Hepatocyte (in vitro differentiated cells): ENCODE measurements at regions not wholly inside any gene's neighbourhood (a gene's known extent, or its start where the extent isn't known, plus 50 kb on each side); places are given as distances from the start of the nearest gene placed in this dataset.

Experiments
- DNase-seq: peaks from one replicate; pipeline ENCODE4 v3.0.0-alpha.2; 2016; ENCODE audit warnings: low spot score
- H2AFZ ChIP-seq: fragments of 200-600 bp; sonication (generic); 2 replicates; pipeline ENCODE4 v1.6.0; 2016; ENCODE audit warnings: antibody characterized with exemption, mild to moderate bottlenecking
- H3K27ac ChIP-seq: fragments of 200-600 bp; sonication (generic); 2 replicates; pipeline ENCODE4 v1.5.1; 2016; ENCODE audit warnings: mild to moderate bottlenecking
- H3K27me3 ChIP-seq: fragments of 200-600 bp; sonication (generic); 2 replicates; pipeline ENCODE4 v1.6.1; 2016
- H3K36me3 ChIP-seq: fragments of 200-600 bp; sonication (generic); replicated peaks from 2 replicates; pipeline ENCODE4 v1.5.1; 2016; ENCODE audit warnings: low read depth; ENCODE audit not compliant: insufficient read depth
- H3K4me1 ChIP-seq: fragments of 200-600 bp; sonication (generic); 2 replicates; pipeline ENCODE4 v1.5.1; 2016; ENCODE audit warnings: mild to moderate bottlenecking, moderate library complexity; ENCODE audit not compliant: insufficient read depth
- H3K4me2 ChIP-seq: fragments of 200-600 bp; sonication (generic); 2 replicates; pipeline ENCODE4 v1.6.0; 2016
- H3K4me3 ChIP-seq: fragments of 200-600 bp; sonication (generic); 2 replicates; pipeline ENCODE4 v1.5.1; 2016; ENCODE audit warnings: mild to moderate bottlenecking
- H3K79me2 ChIP-seq: fragments of 200-600 bp; sonication (generic); 2 replicates; pipeline ENCODE4 v1.6.0; 2017; ENCODE audit warnings: mild to moderate bottlenecking
- H3K9me2 ChIP-seq: fragments of 200-600 bp; sonication (generic); replicated peaks from 2 replicates; pipeline ENCODE4 v1.6.0; 2017; ENCODE audit warnings: mild to moderate bottlenecking; ENCODE audit not compliant: insufficient read depth
- H3K9me3 ChIP-seq: fragments of 200-600 bp; sonication (generic); 2 replicates; pipeline ENCODE4 v1.5.1; 2016; ENCODE audit warnings: low read depth, mild to moderate bottlenecking
- H4K20me1 ChIP-seq: fragments of 200-600 bp; sonication (generic); 2 replicates; pipeline ENCODE4 v1.6.0; 2016; ENCODE audit warnings: mild to moderate bottlenecking; ENCODE audit not compliant: insufficient read depth, poor library complexity, severe bottlenecking
- EZH2 ChIP-seq: fragments of 200-600 bp; sonication (generic); IDR thresholded peaks from 2 replicates; pipeline ENCODE4 v1.6.1; 2016; ENCODE audit warnings: antibody characterized with exemption, mild to moderate bottlenecking, borderline replicate concordance
- EZH2phosphoT487 ChIP-seq: fragments of 200-600 bp; sonication (generic); IDR thresholded peaks from one replicate; pipeline ENCODE4 v1.6.1; 2018; ENCODE audit warnings: antibody characterized with exemption, mild to moderate bottlenecking, low read depth, moderate library complexity; ENCODE audit not compliant: unreplicated experiment, severe bottlenecking
- WGBS: methylation state at CpG from one replicate; pipeline ENCODE4 v1.1.6; 2016; ENCODE audit warnings: low lambda C conversion rate; ENCODE audit errors: missing lambda C conversion rate; 5-methylcytosine and 5-hydroxymethylcytosine counted together
- TF ChIP-seq, protein P1 (sequence below): fragments of 200-600 bp; sonication (generic); IDR thresholded peaks from 2 replicates; pipeline ENCODE4 v1.5.1; 2016; ENCODE audit warnings: antibody characterized with exemption, mild to moderate bottlenecking; ENCODE audit not compliant: poor library complexity

DNA sequence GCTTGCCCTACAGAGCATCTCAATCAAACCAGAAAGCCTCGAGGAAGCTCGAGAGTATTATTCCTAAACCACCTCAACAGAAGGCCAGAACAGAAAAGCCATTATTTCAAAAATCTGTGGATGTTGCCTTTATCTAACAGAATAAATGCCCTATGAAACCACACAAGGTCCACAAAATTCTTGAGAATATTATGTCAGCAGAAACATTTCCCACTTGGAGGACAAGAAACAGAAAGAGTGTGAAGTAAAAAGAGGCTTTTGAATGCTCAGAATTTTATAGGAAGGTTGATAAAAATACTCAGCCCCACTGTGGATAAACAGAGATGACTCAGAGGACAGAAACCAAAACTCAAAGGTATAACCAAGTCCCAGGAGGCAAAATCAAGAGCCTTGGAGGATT lies 146.4 kb upstream of the LRRC7 start:
- Histone ChIP-seq H2AFZ (no peak overlapping the region), H3K4me1 (peaks cover 4% of the 10 kb centered on the region), H3K27me3 (no peaks in the 10 kb centered on the region), H3K4me3 (no peak overlapping the region), H3K4me2 (no peak overlapping the region), H3K79me2 (no peaks in the 10 kb centered on the region), H3K36me3 (no peaks in the 10 kb centered on the region), H3K9me2 (no peaks in the 10 kb centered on the region), H3K9me3 (no peaks in the 10 kb centered on the region), H4K20me1 (no peaks in the 10 kb centered on the region), H3K27ac (no peak overlapping the region)
- no peak for TF ChIP-seq EZH2
- TF ChIP-seq, protein P1, sequence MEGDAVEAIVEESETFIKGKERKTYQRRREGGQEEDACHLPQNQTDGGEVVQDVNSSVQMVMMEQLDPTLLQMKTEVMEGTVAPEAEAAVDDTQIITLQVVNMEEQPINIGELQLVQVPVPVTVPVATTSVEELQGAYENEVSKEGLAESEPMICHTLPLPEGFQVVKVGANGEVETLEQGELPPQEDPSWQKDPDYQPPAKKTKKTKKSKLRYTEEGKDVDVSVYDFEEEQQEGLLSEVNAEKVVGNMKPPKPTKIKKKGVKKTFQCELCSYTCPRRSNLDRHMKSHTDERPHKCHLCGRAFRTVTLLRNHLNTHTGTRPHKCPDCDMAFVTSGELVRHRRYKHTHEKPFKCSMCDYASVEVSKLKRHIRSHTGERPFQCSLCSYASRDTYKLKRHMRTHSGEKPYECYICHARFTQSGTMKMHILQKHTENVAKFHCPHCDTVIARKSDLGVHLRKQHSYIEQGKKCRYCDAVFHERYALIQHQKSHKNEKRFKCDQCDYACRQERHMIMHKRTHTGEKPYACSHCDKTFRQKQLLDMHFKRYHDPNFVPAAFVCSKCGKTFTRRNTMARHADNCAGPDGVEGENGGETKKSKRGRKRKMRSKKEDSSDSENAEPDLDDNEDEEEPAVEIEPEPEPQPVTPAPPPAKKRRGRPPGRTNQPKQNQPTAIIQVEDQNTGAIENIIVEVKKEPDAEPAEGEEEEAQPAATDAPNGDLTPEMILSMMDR, result no peak
- no peak for TF ChIP-seq EZH2phosphoT487
- DNase-seq, result no peak
- 66% methylated on average over 2 of the region's 2 CpGs for WGBS

DNA sequence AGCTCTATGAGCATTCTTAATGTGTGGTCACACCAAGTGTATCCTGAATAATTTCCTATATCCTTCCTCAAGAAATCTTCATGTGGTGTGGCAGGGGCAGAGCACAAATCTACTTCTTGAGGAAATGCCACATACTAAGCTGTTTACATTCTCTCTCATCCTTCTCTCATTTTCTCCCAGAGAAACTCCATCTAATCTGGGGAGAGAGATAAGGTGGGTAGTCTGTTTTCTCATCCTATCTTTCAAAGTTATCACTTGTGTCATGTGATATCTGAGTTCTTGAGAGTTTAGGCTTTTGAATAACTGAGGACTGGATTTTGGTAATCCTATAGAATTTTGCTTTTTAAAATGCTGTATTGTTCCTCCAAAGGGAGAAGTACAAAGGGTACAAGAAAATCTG lies 141.9 kb upstream of the LRRC7 start:
- H3K4me1 ChIP-seq, result peaks cover 4% of the 10 kb centered on the region

DNA sequence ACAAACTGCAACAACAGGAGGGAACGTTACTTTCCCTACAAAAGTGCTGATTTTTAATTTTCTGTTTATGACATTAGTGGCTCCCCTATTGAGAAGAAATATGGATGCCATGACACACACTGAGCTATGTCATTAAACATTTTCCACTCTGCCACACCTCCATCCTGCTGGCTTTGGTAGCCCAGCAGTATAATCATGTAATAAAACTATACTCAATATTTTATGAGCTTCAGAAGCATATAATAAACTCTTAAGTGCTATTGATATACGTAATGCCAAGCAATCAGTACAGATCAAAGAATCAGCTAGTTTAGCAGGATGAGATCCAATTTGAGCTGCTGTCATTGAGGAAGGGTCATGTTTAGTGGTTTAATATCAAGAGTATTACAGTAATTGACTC lies 141.3 kb upstream of the LRRC7 start:
- Histone ChIP-seq H3K4me3 (no peak overlapping the region), H3K9me2 (no peaks in the 10 kb centered on the region), H2AFZ (no peak overlapping the region), H3K4me1 (peaks cover 4% of the 10 kb centered on the region), H3K36me3 (no peaks in the 10 kb centered on the region), H3K27ac (no peak overlapping the region), H3K79me2 (no peaks in the 10 kb centered on the region), H4K20me1 (no peaks in the 10 kb centered on the region), H3K27me3 (no peaks in the 10 kb centered on the region), H3K4me2 (no peak overlapping the region), H3K9me3 (no peaks in the 10 kb centered on the region)
- 50% methylated on average over 2 of the region's 2 CpGs for WGBS
- TF ChIP-seq EZH2phosphoT487 (no peak), EZH2 (no peak)
- TF ChIP-seq, protein P1, result no peak
- DNase-seq, result no peak

More for the DNA sequence above, 141.9 kb upstream of the LRRC7 start:
- no peak overlapping the region for H3K4me3 ChIP-seq
- H4K20me1 ChIP-seq, result no peaks in the 10 kb centered on the region
- H3K9me3 ChIP-seq, result no peaks in the 10 kb centered on the region
- no peaks in the 10 kb centered on the region for H3K36me3 ChIP-seq
- no peak overlapping the region for H3K4me2 ChIP-seq
- no peaks in the 10 kb centered on the region for H3K9me2 ChIP-seq
- H3K27ac ChIP-seq, result no peak overlapping the region
- no peak for DNase-seq
- no peaks in the 10 kb centered on the region for H3K27me3 ChIP-seq
- H3K79me2 ChIP-seq, result no peaks in the 10 kb centered on the region
- no peak overlapping the region for H2AFZ ChIP-seq
- TF ChIP-seq EZH2 (no peak), EZH2phosphoT487 (no peak)
- TF ChIP-seq, protein P1, result no peak

DNA sequence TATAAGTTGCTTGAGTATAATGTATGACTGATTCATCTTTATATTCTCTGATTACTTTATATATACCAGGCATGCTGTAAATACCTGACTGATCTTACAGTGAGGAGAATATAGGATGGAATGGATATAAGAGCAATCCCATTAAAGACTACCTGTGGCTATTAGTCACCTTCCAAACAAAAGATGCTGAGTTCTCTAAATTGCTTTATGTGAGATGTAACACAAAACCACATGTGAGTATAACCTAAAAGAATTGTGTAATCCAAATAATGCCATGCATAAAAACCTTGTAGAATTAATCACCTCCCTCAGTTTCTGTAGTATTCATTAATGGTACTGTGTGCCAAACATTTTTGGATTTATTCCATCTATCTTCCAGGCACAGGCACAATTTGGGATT lies 134.6 kb upstream of the LRRC7 start:
- no peak for TF ChIP-seq EZH2
- TF ChIP-seq, protein P1, result no peak
- TF ChIP-seq EZH2phosphoT487, result no peak

More for the DNA sequence above, 134.6 kb upstream of the LRRC7 start:
- Histone ChIP-seq H4K20me1 (no peaks in the 10 kb centered on the region), H3K27ac (no peak overlapping the region), H3K36me3 (no peaks in the 10 kb centered on the region), H3K79me2 (no peaks in the 10 kb centered on the region), H3K4me3 (no peak overlapping the region), H3K4me1 (no peaks in the 10 kb centered on the region), H3K9me3 (no peaks in the 10 kb centered on the region), H3K9me2 (no peaks in the 10 kb centered on the region), H2AFZ (no peak overlapping the region), H3K27me3 (no peaks in the 10 kb centered on the region), H3K4me2 (no peak overlapping the region)
- DNase-seq, result no peak
